ENCODE measurements at regions not wholly inside any gene's neighbourhood (a gene's known extent, or its start where the extent isn't known, plus 50 kb on each side); places are given as distances from the start of the nearest gene placed in this dataset.

GRCh38 chr6:80974579-80974978, 777.9 kb downstream of the TENT5A start:
- DNase-seq: no peak

DNA sequence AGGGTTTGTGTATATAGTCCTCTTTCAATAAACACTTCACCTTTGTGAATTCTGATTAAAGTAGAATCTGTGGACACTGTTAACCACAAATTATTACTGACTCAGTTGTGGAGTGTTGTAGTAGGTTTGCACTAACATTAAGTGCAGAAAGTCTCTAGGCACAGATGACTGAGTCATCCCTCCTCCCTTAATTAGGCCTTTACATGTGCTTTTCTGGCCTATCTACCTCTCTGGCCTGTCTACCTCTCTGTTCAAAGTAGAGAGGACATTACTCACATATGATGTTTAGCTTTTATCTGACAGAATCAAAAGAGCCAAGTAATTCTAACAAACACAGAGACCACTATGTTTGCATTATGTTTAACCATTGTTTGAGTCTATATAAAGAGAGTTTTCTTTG, 783.0 kb downstream of the TENT5A start:
- no peak for DNase-seq

GRCh38 chr6:80967609-80968008, 784.9 kb downstream of the TENT5A start:
- no peak for DNase-seq

DNA sequence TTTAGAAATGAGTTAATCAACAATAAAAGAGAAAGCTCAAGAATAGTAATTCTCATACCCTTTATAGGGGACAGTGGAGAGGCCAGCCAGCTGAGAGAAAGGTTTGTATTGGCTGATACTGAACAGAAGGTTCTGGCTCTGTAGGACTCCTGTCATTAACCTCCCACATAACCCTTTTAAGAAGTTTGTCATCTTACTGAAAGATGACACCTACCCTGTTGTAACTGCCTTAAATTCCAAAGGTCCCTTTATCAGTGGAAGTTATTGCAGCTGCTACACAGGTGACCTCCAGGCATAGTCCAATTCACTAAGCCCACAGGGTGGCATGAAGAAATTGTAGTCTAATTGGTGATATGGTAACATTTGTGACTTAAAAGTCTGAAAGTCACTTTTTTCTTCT, 790.1 kb downstream of the TENT5A start:
- no peak for DNase-seq

- DNase-seq: no peak
Observed at GRCh38 chr6:80961166-80961565, 791.3 kb downstream of the TENT5A start.

GRCh38 chr6:80959034-80959433, 793.4 kb downstream of the TENT5A start:
- DNase-seq: no peak

DNA sequence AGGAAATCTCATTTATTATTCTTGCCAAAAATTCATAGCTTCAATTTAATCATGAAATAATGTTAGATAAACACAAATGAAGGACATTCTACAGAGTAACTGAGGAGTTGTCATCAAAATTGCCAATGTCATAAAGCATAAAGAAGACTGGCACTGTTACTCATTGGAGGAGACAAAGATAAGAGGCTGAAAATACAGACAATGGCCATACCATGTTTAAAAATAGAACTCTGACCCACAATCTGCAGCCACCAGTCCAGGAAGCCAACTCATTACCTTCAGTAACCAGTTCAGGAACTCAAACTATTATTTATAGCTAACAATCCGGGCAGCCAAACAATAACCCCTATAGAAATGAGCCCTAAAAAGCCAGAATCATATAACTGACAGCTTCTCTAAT, 795.6 kb downstream of the TENT5A start:
- no peak for DNase-seq

DNA sequence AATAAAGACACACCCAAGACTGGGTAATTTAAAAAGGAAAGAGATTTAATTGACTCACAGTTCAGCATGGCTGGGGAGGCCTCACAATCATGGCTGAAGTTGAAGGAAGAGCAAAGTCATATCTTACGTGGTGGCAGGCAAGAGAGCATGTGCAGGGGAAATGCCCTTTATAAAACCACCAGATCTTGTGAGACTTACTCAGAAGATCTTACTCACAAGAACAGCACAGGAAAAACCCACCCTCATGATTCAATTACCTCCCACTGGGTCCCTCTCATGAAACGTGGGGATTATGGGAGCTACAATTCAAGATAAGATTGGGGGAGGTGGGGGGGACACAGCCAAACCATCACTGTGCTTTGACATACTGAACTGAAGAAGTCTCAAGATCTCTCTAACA, 800.0 kb downstream of the TENT5A start:
- peak in 1 of 5 experiments; percentile 3 for DNase-seq

GRCh38 chr6:80946402-80946801, 806.1 kb downstream of the TENT5A start:
- DNase-seq: no peak

GRCh38 chr6:80942911-80943310, 809.6 kb downstream of the TENT5A start:
- DNase-seq: no peak

DNA sequence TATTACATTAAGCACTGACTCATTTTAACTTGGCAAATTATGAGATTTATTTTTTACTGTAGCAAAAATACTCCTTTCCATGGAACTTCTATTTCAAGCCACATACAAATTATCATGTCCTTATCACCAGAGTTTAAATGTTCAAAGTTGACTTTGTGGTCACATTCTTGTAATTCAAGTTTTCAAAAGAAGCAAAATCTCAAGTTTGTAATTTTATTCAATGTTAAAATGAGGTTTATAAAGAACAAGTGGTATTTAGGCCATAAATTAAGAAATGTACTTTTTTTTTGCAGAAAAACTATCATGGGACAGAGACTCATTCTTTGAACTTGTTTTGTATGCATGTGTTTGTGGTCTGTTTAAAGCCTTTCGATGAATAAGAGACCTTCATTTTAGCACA, 811.5 kb downstream of the TENT5A start:
- DNase-seq: no peak

DNA sequence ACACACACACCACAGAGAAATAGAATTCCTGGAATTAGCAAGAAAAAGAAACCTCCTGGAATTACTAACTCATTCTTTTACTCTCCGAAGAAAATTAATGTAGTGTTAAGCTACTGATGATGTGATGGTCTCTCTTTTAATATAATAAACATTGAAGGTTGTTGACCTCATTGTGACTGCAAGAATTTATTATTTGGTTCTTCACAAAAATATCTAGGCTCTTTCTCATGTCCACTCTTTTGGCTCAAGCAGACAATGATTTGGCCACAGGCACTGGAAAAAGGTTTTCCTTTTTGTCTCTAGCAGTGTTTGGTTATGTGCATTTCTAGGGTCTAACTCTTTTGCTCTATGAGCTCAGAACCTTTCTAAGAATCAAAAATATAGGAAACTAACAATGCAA, 811.9 kb downstream of the TENT5A start:
- no peak for DNase-seq

DNA sequence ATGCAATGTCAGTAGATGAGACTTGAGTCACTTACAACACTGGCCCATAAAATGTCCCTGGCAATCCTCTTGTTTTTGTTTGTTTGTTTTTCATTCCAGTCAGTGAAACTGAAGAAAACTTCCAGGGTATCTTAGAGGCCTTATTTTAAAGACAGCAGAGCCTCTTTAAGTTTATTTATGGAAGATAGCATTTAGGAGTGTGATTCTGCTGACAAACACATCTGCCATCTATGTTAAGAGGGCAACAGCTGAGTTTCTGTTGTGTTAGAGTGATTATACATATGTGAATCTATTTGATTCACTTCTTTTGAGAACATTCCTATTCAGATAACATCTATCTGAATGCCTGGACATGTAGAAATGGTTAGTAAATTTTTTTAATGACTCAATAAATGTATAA, 812.6 kb downstream of the TENT5A start:
- no peak for DNase-seq

DNA sequence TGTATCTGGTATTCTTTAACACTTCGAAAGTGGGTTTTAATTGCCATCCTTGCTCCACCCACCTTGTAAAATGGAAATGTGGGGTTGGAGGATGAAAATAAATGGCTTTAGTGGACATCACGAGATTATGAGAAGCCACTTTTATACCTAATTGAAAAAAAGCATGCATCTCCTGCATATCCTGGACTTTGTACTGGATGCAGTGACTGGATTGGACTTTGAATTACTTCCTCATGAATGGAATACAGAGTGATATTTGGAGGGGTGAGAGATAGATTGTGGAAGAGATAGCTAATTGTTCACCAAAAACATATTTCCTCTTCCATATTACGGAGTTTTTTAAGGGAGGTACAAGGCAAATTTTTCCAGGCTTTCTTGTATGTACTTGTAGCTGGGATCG, 813.0 kb downstream of the TENT5A start:
- no peak for DNase-seq

- DNase-seq: no peak
Observed at GRCh38 chr6:80938131-80938530, 814.4 kb downstream of the TENT5A start.

GRCh38 chr6:80932359-80932758, 820.1 kb downstream of the TENT5A start:
- DNase-seq: no peak

DNA sequence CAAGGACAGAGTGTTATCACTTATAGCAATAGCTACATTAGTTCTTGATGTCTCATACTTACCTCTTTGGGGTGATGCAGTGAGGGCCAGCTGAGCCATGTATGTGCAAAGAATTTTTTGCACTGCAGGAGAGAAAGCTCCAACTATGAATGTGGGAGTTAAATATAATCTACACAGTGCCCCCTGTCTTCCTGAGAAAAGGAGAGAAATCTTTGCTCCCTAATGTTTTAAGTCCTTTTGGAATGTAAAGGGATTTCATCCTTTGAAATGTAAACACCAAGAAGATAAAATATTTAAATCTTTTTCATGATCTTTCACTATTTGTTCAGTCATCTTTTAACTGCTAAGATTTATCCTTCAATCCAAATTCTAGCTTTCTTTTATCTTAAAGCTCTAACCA, 822.1 kb downstream of the TENT5A start:
- no peak for DNase-seq

DNA sequence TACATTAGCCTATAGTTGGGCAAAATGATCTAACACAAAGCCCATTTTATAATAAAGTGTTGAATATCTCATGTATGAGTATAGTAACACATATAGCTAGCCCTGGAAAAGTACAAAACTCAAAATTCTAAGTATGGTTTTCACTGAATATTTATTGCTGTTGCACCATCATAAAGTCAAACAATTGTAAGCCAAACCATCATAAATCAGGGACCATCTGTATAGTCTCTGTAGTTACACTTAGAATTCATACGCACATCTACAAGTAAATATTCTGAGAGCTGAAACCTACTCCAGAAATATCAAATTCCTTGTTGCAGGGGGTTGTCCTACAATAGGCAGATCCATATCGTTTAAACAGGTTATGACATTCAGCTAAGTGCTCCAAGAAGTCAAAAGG, 817.3 kb downstream of the BCKDHB start:
- DNase-seq: no peak

- no peak for DNase-seq
Observed at GRCh38 chr6:80922916-80923455, 816.5 kb downstream of the BCKDHB start.

GRCh38 chr6:80921861-80922460, 815.5 kb downstream of the BCKDHB start:
- no peak for DNase-seq

DNA sequence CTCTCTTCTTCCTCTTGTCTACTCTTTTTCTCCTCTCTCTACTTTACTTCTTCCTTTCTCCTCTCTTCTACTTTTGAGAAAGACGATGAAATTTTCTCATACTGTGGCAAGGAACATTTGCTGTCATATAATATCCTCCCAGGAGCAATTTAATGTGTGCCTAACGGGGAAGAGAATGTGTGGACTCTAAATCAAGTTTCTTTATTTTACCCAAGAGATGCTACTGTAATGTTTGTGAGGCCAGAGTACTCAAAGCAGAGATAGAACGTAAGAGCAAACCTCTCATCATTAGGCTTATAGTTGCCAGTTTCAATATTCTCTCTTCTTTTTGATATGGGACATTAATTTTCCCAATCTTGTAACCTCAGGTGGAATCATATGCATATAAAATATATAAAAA, 801.4 kb downstream of the BCKDHB start:
- DNase-seq: no peak

GRCh38 chr6:80903711-80904110, 797.2 kb downstream of the BCKDHB start:
- DNase-seq: no peak

DNA sequence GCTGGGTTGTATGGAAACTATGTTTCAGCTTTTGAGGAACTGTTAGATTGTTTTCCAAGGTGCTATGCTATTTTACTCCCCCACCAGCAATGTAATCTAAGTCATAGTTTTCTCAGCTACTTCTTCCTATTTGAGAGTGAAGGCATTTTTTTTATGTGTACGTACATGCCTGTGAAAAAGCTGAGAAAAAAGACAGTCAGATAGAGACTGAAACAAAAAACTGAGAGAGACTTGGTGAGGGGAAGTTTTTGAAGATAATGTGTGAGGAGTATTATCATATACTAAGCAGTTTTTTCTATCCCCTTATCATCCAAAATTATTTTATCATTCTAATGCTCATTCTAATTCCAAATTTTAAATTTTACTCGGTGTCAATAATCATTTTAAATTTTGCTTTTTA, 780.0 kb downstream of the BCKDHB start:
- no peak for DNase-seq

GRCh38 chr6:80872951-80873308, 766.5 kb downstream of the BCKDHB start:
- DNase-seq: no peak

DNA sequence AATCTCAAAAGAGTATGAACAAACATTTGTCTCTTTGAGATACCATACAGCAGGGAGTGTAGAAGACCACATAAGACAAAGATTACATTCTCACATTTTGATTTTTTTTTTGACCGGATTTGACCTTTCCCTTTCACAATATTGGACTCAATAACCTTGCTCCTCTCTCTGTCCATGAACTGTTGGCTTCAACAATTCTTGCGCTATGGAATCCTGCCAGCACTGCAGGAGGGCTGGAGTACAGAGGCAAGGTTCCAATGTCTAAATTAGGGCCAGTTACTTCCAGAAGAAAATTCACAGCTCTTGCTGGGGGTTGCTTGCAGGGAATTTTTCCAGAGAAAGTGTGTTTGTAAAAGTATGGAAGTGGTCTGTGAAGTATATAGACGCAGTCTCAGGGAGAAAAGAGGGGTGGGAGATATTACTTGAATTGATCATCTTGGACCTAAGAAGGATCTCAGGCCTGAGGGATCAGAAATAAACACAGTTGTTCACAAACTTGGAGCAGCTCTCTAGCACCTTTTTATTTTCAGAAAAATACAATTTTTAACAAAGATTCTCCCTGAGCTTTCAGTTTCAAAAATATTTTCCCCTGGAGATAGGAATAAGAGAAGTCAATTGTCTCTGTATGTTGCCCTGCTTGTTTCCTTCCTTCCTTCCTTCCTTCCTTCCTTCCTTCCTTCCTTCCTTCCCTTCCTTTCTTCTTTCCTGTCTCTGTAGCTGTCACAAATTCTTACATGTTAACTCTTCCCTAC, 765.9 kb downstream of the BCKDHB start:
- no peak for DNase-seq
